Natural killer cell (primary cell): ENCODE measurements at regions not wholly inside any gene's neighbourhood (a gene's known extent, or its start where the extent isn't known, plus 50 kb on each side); places are given as distances from the start of the nearest gene placed in this dataset.

ENCODE experiments used
- ATAC-seq, 3 donors: fragments of 150-1000 bp in 2 of 3; fragments of 200-7000 bp in 1 of 3; cut with Tn5 transposase; 1 replicate in 1 of 3; 2 replicates in 2 of 3; pipeline ENCODE4 v1.10.0; 2021; ENCODE audit warnings: mild to moderate bottlenecking in 2 of 3, moderate library complexity in 2 of 3
- DNase-seq, 2 donors: peaks; one replicate each; pipeline versions ENCODE4 v3.0.0 to v3.0.0-alpha.2; 2013 to 2021; ENCODE audit warnings: mixed read lengths in 1 of 2
- H3K27ac ChIP-seq: one replicate; pipeline ENCODE4 v1.5.1; 2013; ENCODE audit warnings: mild to moderate bottlenecking, low read length
- H3K27me3 ChIP-seq: one replicate; pipeline ENCODE4 v1.6.1; 2013; ENCODE audit warnings: low read length; ENCODE audit not compliant: control insufficient read depth, insufficient read depth
- H3K36me3 ChIP-seq: one replicate; pipeline ENCODE4 v1.6.1; 2013; ENCODE audit warnings: low read length; ENCODE audit not compliant: control insufficient read depth, insufficient read depth
- H3K4me1 ChIP-seq: one replicate; pipeline ENCODE4 v1.6.1; 2013; ENCODE audit warnings: low read length; ENCODE audit not compliant: control insufficient read depth, insufficient read depth
- H3K4me3 ChIP-seq: one replicate; pipeline ENCODE4 v1.5.1; 2013; ENCODE audit warnings: low read length
- H3K9me3 ChIP-seq: one replicate; pipeline ENCODE4 v1.6.1; 2013; ENCODE audit warnings: low read length; ENCODE audit not compliant: control insufficient read depth, insufficient read depth
- H3K27ac Mint-ChIP-seq, 2 donors: one replicate each; pipeline ENCODE4 v1.8.0; 2022; ENCODE audit warnings: mild to moderate bottlenecking in 2 of 2, mixed read lengths in 2 of 2, moderate library complexity in 1 of 2
- H3K27me3 Mint-ChIP-seq, 2 donors: one replicate each; pipeline ENCODE4 v1.8.0; 2022; ENCODE audit warnings: low read depth in 2 of 2, mixed read lengths in 2 of 2
- H3K36me3 Mint-ChIP-seq: one replicate; pipeline ENCODE4 v1.8.0; 2022; ENCODE audit warnings: mixed read lengths
- H3K4me1 Mint-ChIP-seq, 2 donors: one replicate each; pipeline ENCODE4 v1.8.0; 2022; ENCODE audit warnings: mixed read lengths in 2 of 2
- H3K4me3 Mint-ChIP-seq: one replicate; pipeline ENCODE4 v1.8.0; 2022; ENCODE audit warnings: mild to moderate bottlenecking, moderate library complexity, mixed read lengths
- H3K9me3 Mint-ChIP-seq, 2 donors: one replicate each; pipeline ENCODE4 v1.8.0; 2022; ENCODE audit warnings: mixed read lengths in 2 of 2
- WGBS: methylation state at CpG from one replicate; pipeline ENCODE4 v1.1.7; 2013; ENCODE audit warnings: missing lambda C conversion rate; ENCODE audit not compliant: insufficient coverage; 5-methylcytosine and 5-hydroxymethylcytosine counted together
- intact Hi-C: fragments of 100-400 bp; cut with micrococcal nuclease; formaldehyde crosslinking; loops from one replicate; pipeline ENCODE4 v1.14.2; 2022
- TF ChIP-seq, protein P1 (sequence below): fragments of 200-600 bp; IDR thresholded peaks from one replicate; pipeline ENCODE4 v1.8.0; 2022; ENCODE audit warnings: antibody characterized with exemption

DNA sequence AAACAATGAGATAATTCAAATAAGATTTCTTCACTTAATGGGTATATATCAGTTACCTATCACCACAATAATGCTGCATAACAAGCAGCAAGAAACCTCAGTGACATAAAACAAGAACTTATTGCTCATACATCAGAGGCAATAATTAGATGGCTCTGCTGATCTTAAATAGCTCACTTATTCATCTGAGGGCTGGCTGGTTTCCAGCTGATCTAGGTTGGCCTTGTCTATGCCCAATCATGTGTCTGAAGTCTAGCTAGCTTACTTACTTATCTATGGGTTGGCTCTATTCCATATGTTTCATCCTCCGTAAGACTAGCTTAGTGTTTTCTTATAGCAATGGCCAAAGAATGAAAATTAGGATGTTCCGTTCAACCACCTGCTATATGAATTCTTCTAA lies 109.4 kb upstream of the AGTR1 start:
- no peak for ATAC-seq
- DNase-seq, result no peak
- Mint-ChIP-seq H3K27ac (no peak overlapping the region), H3K27me3 (no peaks in the 10 kb centered on the region), H3K4me3 (no peak overlapping the region), H3K4me1 (no peaks in the 10 kb centered on the region), H3K36me3 (no peaks in the 10 kb centered on the region), H3K9me3 (peaks cover 0 to 2% of the 10 kb centered on the region in 2 donors)
- TF ChIP-seq, protein P1, sequence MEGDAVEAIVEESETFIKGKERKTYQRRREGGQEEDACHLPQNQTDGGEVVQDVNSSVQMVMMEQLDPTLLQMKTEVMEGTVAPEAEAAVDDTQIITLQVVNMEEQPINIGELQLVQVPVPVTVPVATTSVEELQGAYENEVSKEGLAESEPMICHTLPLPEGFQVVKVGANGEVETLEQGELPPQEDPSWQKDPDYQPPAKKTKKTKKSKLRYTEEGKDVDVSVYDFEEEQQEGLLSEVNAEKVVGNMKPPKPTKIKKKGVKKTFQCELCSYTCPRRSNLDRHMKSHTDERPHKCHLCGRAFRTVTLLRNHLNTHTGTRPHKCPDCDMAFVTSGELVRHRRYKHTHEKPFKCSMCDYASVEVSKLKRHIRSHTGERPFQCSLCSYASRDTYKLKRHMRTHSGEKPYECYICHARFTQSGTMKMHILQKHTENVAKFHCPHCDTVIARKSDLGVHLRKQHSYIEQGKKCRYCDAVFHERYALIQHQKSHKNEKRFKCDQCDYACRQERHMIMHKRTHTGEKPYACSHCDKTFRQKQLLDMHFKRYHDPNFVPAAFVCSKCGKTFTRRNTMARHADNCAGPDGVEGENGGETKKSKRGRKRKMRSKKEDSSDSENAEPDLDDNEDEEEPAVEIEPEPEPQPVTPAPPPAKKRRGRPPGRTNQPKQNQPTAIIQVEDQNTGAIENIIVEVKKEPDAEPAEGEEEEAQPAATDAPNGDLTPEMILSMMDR, result no peak
- H3K27me3 ChIP-seq, result no peaks in the 10 kb centered on the region
- no peak overlapping the region for H3K27ac ChIP-seq
- intact Hi-C loops, result no loop called here
- no peaks in the 10 kb centered on the region for H3K9me3 ChIP-seq
- no peak overlapping the region for H3K4me3 ChIP-seq
- H3K36me3 ChIP-seq, result no peaks in the 10 kb centered on the region
- WGBS, result 96% methylated on average over 2 of the region's 2 CpGs
- H3K4me1 ChIP-seq, result no peaks in the 10 kb centered on the region

DNA sequence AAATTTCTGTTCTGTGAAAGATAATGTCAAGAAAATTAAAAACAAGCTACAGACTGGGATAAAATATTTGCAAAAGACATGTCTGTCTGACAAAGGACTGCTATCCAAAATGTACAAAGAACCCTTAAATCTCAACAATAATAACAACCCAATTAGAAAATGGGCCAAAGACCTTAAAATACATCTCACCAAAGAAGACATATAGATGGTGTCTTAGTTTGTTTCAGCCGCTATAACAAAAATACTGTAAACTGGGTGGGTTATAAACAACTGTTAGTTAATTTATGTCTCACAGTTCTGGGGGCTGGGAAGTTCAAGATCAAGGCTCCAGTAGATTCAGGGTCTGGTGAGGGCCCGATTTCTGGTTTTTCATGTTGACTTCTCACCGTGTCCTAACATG lies 106.2 kb upstream of the AGTR1 start:
- no peaks in the 10 kb centered on the region for H3K4me1 ChIP-seq
- Mint-ChIP-seq H3K4me3 (no peak overlapping the region), H3K27me3 (no peaks in the 10 kb centered on the region), H3K9me3 (peaks cover 3 to 4% of the 10 kb centered on the region in 2 donors), H3K4me1 (no peaks in the 10 kb centered on the region), H3K27ac (no peak overlapping the region), H3K36me3 (no peaks in the 10 kb centered on the region)
- no peak for ATAC-seq
- DNase-seq, result no peak
- 88% methylated on average over 3 of the region's 3 CpGs for WGBS
- no peaks in the 10 kb centered on the region for H3K27me3 ChIP-seq
- no peaks in the 10 kb centered on the region for H3K9me3 ChIP-seq
- H3K4me3 ChIP-seq, result no peak overlapping the region
- intact Hi-C loops, result no loop called here
- H3K36me3 ChIP-seq, result no peaks in the 10 kb centered on the region
- H3K27ac ChIP-seq, result no peak overlapping the region
- TF ChIP-seq, protein P1, result no peak

DNA sequence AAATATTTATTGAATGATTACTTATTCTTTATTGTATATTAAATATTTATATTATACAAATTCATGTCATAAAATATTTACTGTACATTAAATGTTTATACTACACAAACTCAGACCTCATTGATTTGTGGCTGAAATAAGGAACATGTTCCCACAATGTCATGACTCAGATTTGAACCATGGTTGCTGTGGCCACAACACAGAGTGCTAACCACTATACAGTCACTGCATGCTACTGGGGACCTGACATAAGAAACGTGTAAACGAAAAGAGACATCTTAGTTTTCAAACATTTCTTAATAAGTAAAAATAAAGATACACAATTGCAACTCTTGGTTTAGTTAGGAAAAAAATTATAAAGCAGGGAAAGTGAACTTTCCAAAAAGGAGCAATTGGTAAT lies 99.1 kb upstream of the AGTR1 start:
- 86% methylated on average over 2 of the region's 2 CpGs for WGBS
- no peak overlapping the region for H3K27ac Mint-ChIP-seq
- H3K4me1 Mint-ChIP-seq, result no peaks in the 10 kb centered on the region
- Histone ChIP-seq H3K36me3 (no peaks in the 10 kb centered on the region), H3K4me1 (no peaks in the 10 kb centered on the region), H3K9me3 (no peaks in the 10 kb centered on the region), H3K27me3 (no peaks in the 10 kb centered on the region), H3K27ac (no peak overlapping the region), H3K4me3 (no peak overlapping the region)
- TF ChIP-seq, protein P1, result no peak
- peaks cover 3 to 6% of the 10 kb centered on the region in 2 donors for H3K9me3 Mint-ChIP-seq
- no peaks in the 10 kb centered on the region for H3K27me3 Mint-ChIP-seq
- no peak overlapping the region for H3K4me3 Mint-ChIP-seq
- ATAC-seq (no peak), DNase-seq (no peak)
- H3K36me3 Mint-ChIP-seq, result no peaks in the 10 kb centered on the region
- intact Hi-C loops, result no loop called here

DNA sequence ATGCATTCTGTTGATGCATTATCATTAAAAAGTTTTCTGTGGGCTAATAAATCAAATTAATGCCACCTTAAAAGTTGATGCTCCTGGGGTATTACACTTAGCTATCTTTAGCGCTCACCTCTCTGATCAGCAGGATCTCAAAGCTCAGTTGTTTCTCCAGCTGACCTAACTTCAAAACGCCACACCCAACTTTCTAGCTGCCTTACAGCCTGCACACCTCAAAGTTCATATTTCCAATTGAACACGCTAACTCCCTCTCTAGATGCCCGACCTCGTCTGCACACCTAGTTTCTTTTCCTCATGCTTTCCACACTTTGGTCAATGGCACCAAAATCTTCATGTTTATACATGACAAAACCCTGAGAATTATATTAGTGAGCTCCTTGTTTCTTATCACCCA lies 98.2 kb upstream of the AGTR1 start:
- H3K9me3 Mint-ChIP-seq, result peaks cover 3 to 6% of the 10 kb centered on the region in 2 donors
- no peak for DNase-seq
- no peaks in the 10 kb centered on the region for H3K9me3 ChIP-seq
- intact Hi-C loops, result no loop called here
- H3K36me3 ChIP-seq, result no peaks in the 10 kb centered on the region
- no peak overlapping the region for H3K27ac ChIP-seq
- TF ChIP-seq, protein P1, result no peak
- no peaks in the 10 kb centered on the region for H3K27me3 Mint-ChIP-seq
- H3K4me3 Mint-ChIP-seq, result no peak overlapping the region
- no peaks in the 10 kb centered on the region for H3K4me1 Mint-ChIP-seq
- H3K36me3 Mint-ChIP-seq, result no peaks in the 10 kb centered on the region
- 77% methylated on average over 5 of the region's 5 CpGs for WGBS
- ATAC-seq, result no peak
- no peak overlapping the region for H3K27ac Mint-ChIP-seq
- no peaks in the 10 kb centered on the region for H3K27me3 ChIP-seq
- no peak overlapping the region for H3K4me3 ChIP-seq
- H3K4me1 ChIP-seq, result no peaks in the 10 kb centered on the region
